Astrocyte of the hippocampus (primary cell): ENCODE measurements at regions not wholly inside any gene's neighbourhood (a gene's known extent, or its start where the extent isn't known, plus 50 kb on each side); places are given as distances from the start of the nearest gene placed in this dataset.

Source experiments
- DNase-seq: peaks from one replicate; pipeline ENCODE4 v3.0.0; 2011; ENCODE audit warnings: low read depth, low spot score

GRCh38 chr9:12874395-12874794 lies 99.6 kb downstream of the LURAP1L start:
- no peak for DNase-seq

- peak; percentile 60 for DNase-seq
These were observed 100.4 kb downstream of the LURAP1L start for GRCh38 chr9:12875191-12875590.

- DNase-seq = no peak
These were observed 102.1 kb downstream of the LURAP1L start for GRCh38 chr9:12876872-12877271.

GRCh38 chr9:12878351-12878978 lies 103.6 kb downstream of the LURAP1L start:
- no peak for DNase-seq

- DNase-seq = no peak
These were observed 105.1 kb downstream of the LURAP1L start for GRCh38 chr9:12879961-12880360.

- no peak for DNase-seq
These were observed 105.7 kb downstream of the LURAP1L start for GRCh38 chr9:12880406-12881015.

- DNase-seq = peak; percentile 68
These were observed 107.6 kb downstream of the LURAP1L start for GRCh38 chr9:12882430-12882829.

- peak; percentile 43 for DNase-seq
These were observed 110.0 kb downstream of the LURAP1L start for GRCh38 chr9:12884736-12885395.

- no peak for DNase-seq
These were observed 114.7 kb downstream of the LURAP1L start for GRCh38 chr9:12889402-12890106.

- DNase-seq = no peak
These were observed 116.8 kb downstream of the LURAP1L start for GRCh38 chr9:12891588-12891987.

GRCh38 chr9:12903316-12903715 lies 128.5 kb downstream of the LURAP1L start:
- DNase-seq = no peak

GRCh38 chr9:12904261-12905000 lies 129.6 kb downstream of the LURAP1L start:
- no peak for DNase-seq

- no peak for DNase-seq
These were observed 131.8 kb downstream of the LURAP1L start for GRCh38 chr9:12906646-12907045.

- no peak for DNase-seq
These were observed 134.1 kb downstream of the LURAP1L start for GRCh38 chr9:12908895-12909294.

- DNase-seq = no peak
These were observed 140.6 kb downstream of the LURAP1L start for GRCh38 chr9:12915366-12915954.

GRCh38 chr9:12916042-12916441 lies 141.2 kb downstream of the LURAP1L start:
- DNase-seq = peak; percentile 61

- no peak for DNase-seq
These were observed 145.6 kb downstream of the LURAP1L start for GRCh38 chr9:12920437-12920836.

GRCh38 chr9:12921621-12922020 lies 146.8 kb downstream of the LURAP1L start:
- DNase-seq = no peak

GRCh38 chr9:12922224-12922866 lies 147.5 kb downstream of the LURAP1L start:
- DNase-seq = peak; percentile 16

- peak; percentile 91 for DNase-seq
These were observed 148.7 kb downstream of the LURAP1L start for GRCh38 chr9:12923468-12924009.

- no peak for DNase-seq
These were observed 156.1 kb downstream of the LURAP1L start for GRCh38 chr9:12930906-12931305.
